Transverse colon (tissue), 3 donors: ENCODE measurements at regions not wholly inside any gene's neighbourhood (a gene's known extent, or its start where the extent isn't known, plus 50 kb on each side); places are given as distances from the start of the nearest gene placed in this dataset.

ENCODE experiments used
- CTCF ChIP-seq, 5 experiments: fragments of 200-600 bp in 3 of 5; fragments of 450-650 bp in 2 of 5; sonication (generic) in 3 of 5; IDR thresholded peaks; 1 replicate in 2 of 5; 2 replicates in 3 of 5; pipeline ENCODE4 v1.5.1; 2016 to 2017; ENCODE audit warnings: antibody characterized with exemption in 5 of 5, inconsistent platforms in 3 of 5, mild to moderate bottlenecking in 2 of 5, moderate library complexity in 1 of 5
- POLR2A ChIP-seq: fragments of 450-650 bp; IDR thresholded peaks from one replicate; pipeline ENCODE4 v1.6.1; 2016; ENCODE audit warnings: antibody characterized with exemption, mild to moderate bottlenecking, moderate library complexity

- TF ChIP-seq CTCF (IDR thresholded peaks at IDR 0.05) (no peak), POLR2A (no peak)
These were observed 612.6 kb upstream of the NECTIN3 start for GRCh38 chr3:110459021-110459420.
